ENCODE measurements at regions not wholly inside any gene's neighbourhood (a gene's known extent, or its start where the extent isn't known, plus 50 kb on each side); places are given as distances from the start of the nearest gene placed in this dataset.

- no peak for DNase-seq
- no peak overlapping the region for H3K4me3 ChIP-seq
- no peaks in the 10 kb centered on the region for H3K27me3 ChIP-seq
- peaks cover 3% of the 10 kb centered on the region for H3K4me1 ChIP-seq
- no peaks in the 10 kb centered on the region for H3K9me3 ChIP-seq (replicated peaks)
- no peak overlapping the region for H3K27ac ChIP-seq
- H3K36me3 ChIP-seq = no peaks in the 10 kb centered on the region
Measured at GRCh38 chr11:28417601-28418323, 309.6 kb downstream of the METTL15 start.

GRCh38 chr11:28412029-28412428 is 303.8 kb downstream of the METTL15 start:
- no peak for DNase-seq
- H3K4me1 ChIP-seq = no peaks in the 10 kb centered on the region; the same call in 1 of the 2 replicates
- H3K9me3 ChIP-seq (replicated peaks) = no peaks in the 10 kb centered on the region
- H3K27me3 ChIP-seq = no peaks in the 10 kb centered on the region
- no peak overlapping the region for H3K4me3 ChIP-seq
- H3K27ac ChIP-seq = no peak overlapping the region
- no peaks in the 10 kb centered on the region for H3K36me3 ChIP-seq

- DNase-seq = peak; percentile 9 to 30
- Histone ChIP-seq H3K9me3 (replicated peaks) (no peaks in the 10 kb centered on the region), H3K4me3 (no peak overlapping the region), H3K4me1 (peaks cover 28% of the 10 kb centered on the region), H3K27ac (peak overlapping the region; percentile 78), H3K27me3 (no peaks in the 10 kb centered on the region), H3K36me3 (no peaks in the 10 kb centered on the region)
Measured at GRCh38 chr11:28401446-28401845, 293.3 kb downstream of the METTL15 start.

GRCh38 chr11:28400331-28401100 is 292.3 kb downstream of the METTL15 start:
- peak overlapping the region; percentile 2 for H3K4me3 ChIP-seq
- peak; percentile 85 to 93 for DNase-seq

GRCh38 chr11:28393348-28393747 is 285.2 kb downstream of the METTL15 start:
- H3K4me1 ChIP-seq = peaks cover 20% of the 10 kb centered on the region
- no peaks in the 10 kb centered on the region for H3K9me3 ChIP-seq (replicated peaks)
- H3K27ac ChIP-seq = peak overlapping the region; percentile 62
- no peak overlapping the region for H3K4me3 ChIP-seq
- peak; percentile 63 to 75 for DNase-seq
- no peaks in the 10 kb centered on the region for H3K27me3 ChIP-seq
- no peaks in the 10 kb centered on the region for H3K36me3 ChIP-seq

More at GRCh38 chr11:28400331-28401100, 292.3 kb downstream of the METTL15 start:
- H3K36me3 ChIP-seq = no peaks in the 10 kb centered on the region
- peak overlapping the region; percentile 78 for H3K27ac ChIP-seq
- peaks cover 28% of the 10 kb centered on the region for H3K4me1 ChIP-seq
- H3K9me3 ChIP-seq (replicated peaks) = no peaks in the 10 kb centered on the region
- no peaks in the 10 kb centered on the region for H3K27me3 ChIP-seq

GRCh38 chr11:28384418-28384817 is 276.2 kb downstream of the METTL15 start:
- no peaks in the 10 kb centered on the region for H3K27me3 ChIP-seq
- H3K27ac ChIP-seq = peak overlapping the region; percentile 55
- no peaks in the 10 kb centered on the region; the same call in 1 of the 2 replicates for H3K9me3 ChIP-seq (replicated peaks)
- peak; percentile 49 to 72 for DNase-seq
- H3K4me1 ChIP-seq = peaks cover 7% of the 10 kb centered on the region
- H3K36me3 ChIP-seq = no peaks in the 10 kb centered on the region
- no peak overlapping the region for H3K4me3 ChIP-seq

GRCh38 chr11:28383456-28383855 is 275.3 kb downstream of the METTL15 start:
- Histone ChIP-seq H3K4me3 (no peak overlapping the region), H3K4me1 (peaks cover 7% of the 10 kb centered on the region), H3K36me3 (no peaks in the 10 kb centered on the region), H3K27me3 (no peaks in the 10 kb centered on the region), H3K9me3 (replicated peaks) (no peaks in the 10 kb centered on the region; the same call in 1 of the 2 replicates), H3K27ac (peak overlapping the region; percentile 46)
- DNase-seq = no peak
